ENCODE measurements at regions not wholly inside any gene's neighbourhood (a gene's known extent, or its start where the extent isn't known, plus 50 kb on each side); places are given as distances from the start of the nearest gene placed in this dataset.

GRCh38 chr2:2877427-2877826, 500.2 kb downstream of the EIPR1 start:
- Histone ChIP-seq H3K9ac (ENCODE audit: low read length) (no peak overlapping the region), H3K9me2 (replicated peaks; ENCODE audit: insufficient read depth, low read length) (no peaks in the 10 kb centered on the region), H3K27ac (ENCODE audit: low read depth, low read length) (no peak overlapping the region), H3K36me3 (ENCODE audit: low read length) (no peaks in the 10 kb centered on the region), H3K4me2 (ENCODE audit: low read depth, low read length, poor library complexity, severe bottlenecking) (no peak overlapping the region), H4K20me1 (ENCODE audit: low read depth, low read length) (no peaks in the 10 kb centered on the region), H3F3A (ENCODE audit: insufficient read depth) (no peaks in the 10 kb centered on the region), H3K79me2 (ENCODE audit: insufficient read depth, low read length) (no peaks in the 10 kb centered on the region), H3K9me3 (ENCODE audit: insufficient read depth, low read length) (no peaks in the 10 kb centered on the region), H3K4me3 (ENCODE audit: insufficient read depth, low read length, poor library complexity, severe bottlenecking) (no peak overlapping the region), H3K27me3 (ENCODE audit: low read length) (no peaks in the 10 kb centered on the region), H2AFZ (ENCODE audit: low read depth, low read length, severe bottlenecking) (no peak overlapping the region)
- TF ChIP-seq EZH2phosphoT487 (conservative IDR thresholded peaks at IDR 0.05; ENCODE audit: low read length), result no peak
- no peak for TF ChIP-seq CTCF (IDR thresholded peaks at IDR 0.05; ENCODE audit: insufficient read depth, low read length, poor library complexity, severe bottlenecking)

GRCh38 chr2:2876331-2877221, 501.0 kb downstream of the EIPR1 start:
- Histone ChIP-seq H3F3A (ENCODE audit: insufficient read depth) (no peaks in the 10 kb centered on the region), H3K9me3 (ENCODE audit: insufficient read depth, low read length) (no peaks in the 10 kb centered on the region), H3K4me2 (ENCODE audit: low read depth, low read length, poor library complexity, severe bottlenecking) (no peak overlapping the region), H3K9me2 (replicated peaks; ENCODE audit: insufficient read depth, low read length) (no peaks in the 10 kb centered on the region), H3K27me3 (ENCODE audit: low read length) (no peaks in the 10 kb centered on the region), H2AFZ (ENCODE audit: low read depth, low read length, severe bottlenecking) (no peak overlapping the region), H3K36me3 (ENCODE audit: low read length) (no peaks in the 10 kb centered on the region), H3K4me3 (ENCODE audit: insufficient read depth, low read length, poor library complexity, severe bottlenecking) (no peak overlapping the region), H4K20me1 (ENCODE audit: low read depth, low read length) (no peaks in the 10 kb centered on the region), H3K27ac (ENCODE audit: low read depth, low read length) (no peak overlapping the region), H3K9ac (ENCODE audit: low read length) (no peak overlapping the region), H3K79me2 (ENCODE audit: insufficient read depth, low read length) (no peaks in the 10 kb centered on the region)
- no peak for TF ChIP-seq EZH2phosphoT487 (conservative IDR thresholded peaks at IDR 0.05; ENCODE audit: low read length)
- no peak for TF ChIP-seq CTCF (IDR thresholded peaks at IDR 0.05; ENCODE audit: insufficient read depth, low read length, poor library complexity, severe bottlenecking)

GRCh38 chr2:2875831-2876230, 501.8 kb downstream of the EIPR1 start:
- Histone ChIP-seq H3K4me2 (ENCODE audit: low read depth, low read length, poor library complexity, severe bottlenecking) (no peak overlapping the region), H3F3A (ENCODE audit: insufficient read depth) (no peaks in the 10 kb centered on the region), H3K9me3 (ENCODE audit: insufficient read depth, low read length) (no peaks in the 10 kb centered on the region), H3K4me3 (ENCODE audit: insufficient read depth, low read length, poor library complexity, severe bottlenecking) (no peak overlapping the region), H2AFZ (ENCODE audit: low read depth, low read length, severe bottlenecking) (no peak overlapping the region), H3K27ac (ENCODE audit: low read depth, low read length) (no peak overlapping the region), H3K27me3 (ENCODE audit: low read length) (no peaks in the 10 kb centered on the region), H3K36me3 (ENCODE audit: low read length) (no peaks in the 10 kb centered on the region), H3K79me2 (ENCODE audit: insufficient read depth, low read length) (no peaks in the 10 kb centered on the region), H3K9ac (ENCODE audit: low read length) (no peak overlapping the region), H4K20me1 (ENCODE audit: low read depth, low read length) (no peaks in the 10 kb centered on the region), H3K9me2 (replicated peaks; ENCODE audit: insufficient read depth, low read length) (no peaks in the 10 kb centered on the region)
- TF ChIP-seq EZH2phosphoT487 (conservative IDR thresholded peaks at IDR 0.05; ENCODE audit: low read length), result no peak
- TF ChIP-seq CTCF (IDR thresholded peaks at IDR 0.05; ENCODE audit: insufficient read depth, low read length, poor library complexity, severe bottlenecking), result no peak

Measured in SU-DHL-6 (cell line).